Body of pancreas (tissue), 4 donors: ENCODE measurements at regions not wholly inside any gene's neighbourhood (a gene's known extent, or its start where the extent isn't known, plus 50 kb on each side); places are given as distances from the start of the nearest gene placed in this dataset.
"Not testable (repeated sequence)": the region's sequence is repeated elsewhere in the genome, so short reads cannot be mapped to it uniquely, and the experiment has no call there.

Experiments
- ATAC-seq: fragments of 150-250 bp; one replicate; pipeline ENCODE4 v1.9.1; 2016
- DNase-seq, 4 donors: peaks; one replicate each; pipeline ENCODE4 v3.0.0-alpha.2; 2019
- H3K27ac ChIP-seq, 4 donors: fragments of 200-600 bp; sonication (generic); 1 replicate in 3 of 4; 2 replicates in 1 of 4; pipeline versions ENCODE4 v1.5.1 to v1.6.1; 2016 to 2019; ENCODE audit warnings: mild to moderate bottlenecking in 1 of 4, mixed read lengths in 1 of 4, moderate library complexity in 1 of 4
- H3K27me3 ChIP-seq, 2 donors: fragments of 200-600 bp; sonication (generic); one replicate each; pipeline ENCODE4 v1.6.0; 2016; ENCODE audit warnings: mild to moderate bottlenecking in 1 of 2
- H3K36me3 ChIP-seq, 2 donors: fragments of 200-600 bp; sonication (generic); replicated peaks in 1 of 2; 2 replicates each; pipeline ENCODE4 v1.5.1; 2016; ENCODE audit warnings: low read depth in 2 of 2; ENCODE audit not compliant: insufficient read depth in 1 of 2
- H3K4me1 ChIP-seq: fragments of 200-600 bp; sonication (generic); one replicate; pipeline ENCODE4 v1.6.0; 2016
- H3K4me3 ChIP-seq, 2 donors: fragments of 200-600 bp; sonication (generic); 1 replicate in 1 of 2; 2 replicates in 1 of 2; pipeline ENCODE4 v1.5.1; 2016 to 2019
- H3K9me3 ChIP-seq, 3 donors: fragments of 200-600 bp; sonication (generic); 1 replicate in 2 of 3; 2 replicates in 1 of 3; pipeline ENCODE4 v1.5.1; 2016
- CTCF ChIP-seq, 7 experiments: fragments of 450-650 bp in 4 of 7; fragments of 200-600 bp in 3 of 7; sonication (generic) in 3 of 7; IDR thresholded peaks; one replicate each; pipeline ENCODE4 v1.5.1; 2016 to 2019; ENCODE audit warnings: antibody characterized with exemption in 7 of 7
- POLR2A ChIP-seq, 3 donors: fragments of 450-650 bp; IDR thresholded peaks; one replicate each; pipeline ENCODE4 v1.6.1; 2016; ENCODE audit warnings: antibody characterized with exemption in 3 of 3, mild to moderate bottlenecking in 2 of 3
- WGBS, 2 donors: methylation state at CpG; one replicate each; pipeline ENCODE4 v1.1.5; 2017; 5-methylcytosine and 5-hydroxymethylcytosine counted together
- intact Hi-C: fragments of 100-400 bp; cut with DNase I; formaldehyde crosslinking; loops from one replicate; pipeline ENCODE4 v1.15.1; 2023

GRCh38 chr3:127491323-127491722 lies 99.2 kb downstream of the TPRA1 start:
- no peak for ATAC-seq
- intact Hi-C loops: no loop called here
- Histone ChIP-seq H3K9me3 (no peaks in the 10 kb centered on the region), H3K27me3 (no peaks in the 10 kb centered on the region), H3K36me3 (no peaks in the 10 kb centered on the region), H3K4me3 (no peak overlapping the region), H3K27ac (no peak overlapping the region), H3K4me1 (no peaks in the 10 kb centered on the region)
- DNase-seq: no peak
- TF ChIP-seq POLR2A (IDR thresholded peaks at IDR 0.05) (no peak), CTCF (IDR thresholded peaks at IDR 0.05) (no peak)
- WGBS, 2 donors: 81 to 82% methylated on average over 4 of the region's 4 CpGs

- intact Hi-C loops, H3K27ac ChIP-seq, H3K36me3 ChIP-seq, ATAC-seq, H3K27me3 ChIP-seq, H3K9me3 ChIP-seq, H3K4me1 ChIP-seq, H3K4me3 ChIP-seq, DNase-seq: not testable (repeated sequence)
- WGBS, 2 donors: 57 to 80% methylated on average over 2 of the region's 2 CpGs
Observed at GRCh38 chr3:127491024-127491305, 99.6 kb downstream of the TPRA1 start.

GRCh38 chr3:127490271-127491023 lies 100.1 kb downstream of the TPRA1 start:
- Histone ChIP-seq H3K4me1 (no peaks in the 10 kb centered on the region), H3K9me3 (no peaks in the 10 kb centered on the region), H3K36me3 (no peaks in the 10 kb centered on the region), H3K27me3 (no peaks in the 10 kb centered on the region), H3K4me3 (no peak overlapping the region), H3K27ac (no peak overlapping the region)
- 53 to 59% methylated on average over 6 to 7 of the region's 7 CpGs for WGBS, 2 donors
- DNase-seq (no peak), ATAC-seq (no peak)
- no peak for TF ChIP-seq POLR2A (IDR thresholded peaks at IDR 0.05)
- no peak for TF ChIP-seq CTCF (IDR thresholded peaks at IDR 0.05)
- intact Hi-C loops: no loop called here

- Histone ChIP-seq H3K9me3 (no peaks in the 10 kb centered on the region), H3K27me3 (no peaks in the 10 kb centered on the region), H3K27ac (no peak overlapping the region), H3K4me1 (no peaks in the 10 kb centered on the region), H3K4me3 (no peak overlapping the region), H3K36me3 (no peaks in the 10 kb centered on the region)
- ATAC-seq (no peak), DNase-seq (no peak)
- TF ChIP-seq POLR2A (IDR thresholded peaks at IDR 0.05) (no peak), CTCF (IDR thresholded peaks at IDR 0.05) (no peak)
- intact Hi-C loops: no loop called here
- 81 to 93% methylated on average over 5 of the region's 5 CpGs for WGBS, 2 donors
Observed at GRCh38 chr3:127489357-127489756, 101.2 kb downstream of the TPRA1 start.

GRCh38 chr3:127488740-127489139 lies 101.8 kb downstream of the TPRA1 start:
- Histone ChIP-seq H3K9me3 (no peaks in the 10 kb centered on the region), H3K36me3 (no peaks in the 10 kb centered on the region), H3K4me1 (no peaks in the 10 kb centered on the region), H3K27ac (no peak overlapping the region), H3K27me3 (no peaks in the 10 kb centered on the region), H3K4me3 (no peak overlapping the region)
- TF ChIP-seq CTCF (IDR thresholded peaks at IDR 0.05) (no peak), POLR2A (IDR thresholded peaks at IDR 0.05) (no peak)
- intact Hi-C loops: no loop called here
- no peak for DNase-seq
- no peak for ATAC-seq
- WGBS, 2 donors: 81 to 93% methylated on average over 3 of the region's 3 CpGs
